HCT116 (cell line): ENCODE measurements at regions not wholly inside any gene's neighbourhood (a gene's known extent, or its start where the extent isn't known, plus 50 kb on each side); places are given as distances from the start of the nearest gene placed in this dataset.

Source experiments
- ATAC-seq: fragments of 200-7000 bp; cut with Tn5 transposase; 2 replicates; pipeline ENCODE4 v1.9.1; 2020; ENCODE audit warnings: mild to moderate bottlenecking, moderate library complexity
- BruUV-seq: library from RNA; stranded (reverse); fragments of 400-500 nt; replicated peaks from 2 replicates; lab custom pipeline; 2021; lab: Mats Ljungman, UMichigan
- CTCF ChIA-PET: fragments of 300-600 bp; sonication (Branson Sonifier 250); formaldehyde crosslinking; loops from one replicate; lab custom pipeline; 2021; ENCODE audit warnings: antibody characterized with exemption; lab: Charles Lee
- POLR2A ChIA-PET: fragments of 300-600, 350-600 bp; sonication (Branson Sonifier 250); formaldehyde crosslinking; loops from one replicate; lab custom pipeline; 2021; ENCODE audit warnings: antibody characterized with exemption; lab: Charles Lee
- RAD21 ChIA-PET, 2 experiments: fragments of 300-600 bp; sonication (Branson Sonifier 250); formaldehyde crosslinking; loops; one replicate each; lab custom pipeline; 2023; ENCODE audit warnings: low total read pairs in 2 of 2; ENCODE audit not compliant: uncharacterized antibody in 2 of 2, unreplicated experiment in 2 of 2, low non-redundant PET in 1 of 2; lab: Charles Lee
- DNase-seq: peaks from one replicate; pipeline ENCODE4 v3.0.0-alpha.2; 2010; ENCODE audit warnings: low read depth, low spot score
- H2AFZ ChIP-seq: fragments of 200-600 bp; shearing (Covaris generic), sonication (generic); 2 replicates; pipeline ENCODE4 v1.6.1; 2017; ENCODE audit warnings: low read depth, mixed run types, mixed read lengths, antibody characterized with exemption, low read length; ENCODE audit not compliant: poor library complexity, severe bottlenecking
- H3K27ac ChIP-seq: 2 replicates; pipeline ENCODE4 v1.5.1; 2012; ENCODE audit warnings: low read depth, low read length
- H3K27me3 ChIP-seq: fragments of 200-600 bp; sonication (generic); 2 replicates; pipeline ENCODE4 v1.6.1; 2016; ENCODE audit warnings: mixed run types, low read length, mixed read lengths; ENCODE audit not compliant: insufficient read depth
- H3K36me3 ChIP-seq, 2 experiments: fragments of 200-500 bp in 1 of 2; fragments of 200-600 bp in 1 of 2; sonication (Bioruptor generic) in 1 of 2; sonication (generic) in 1 of 2; 2 replicates each; pipeline versions ENCODE4 v1.5.1 to v1.6.1; 2014 to 2016; ENCODE audit warnings: low read length in 2 of 2, inconsistent platforms in 1 of 2, mixed read lengths in 1 of 2, mixed run types in 1 of 2; ENCODE audit not compliant: insufficient read depth in 2 of 2, control insufficient read depth in 1 of 2
- H3K4me1 ChIP-seq, 2 experiments: fragments of 200-600 bp in 1 of 2; sonication (generic) in 1 of 2; 2 replicates each; pipeline versions ENCODE4 v1.5.1 to v1.6.1; 2012 to 2017; ENCODE audit warnings: low read length in 2 of 2, inconsistent platforms in 1 of 2, mild to moderate bottlenecking in 1 of 2, mixed read lengths in 1 of 2, mixed run types in 1 of 2, moderate library complexity in 1 of 2; ENCODE audit not compliant: insufficient read depth in 2 of 2, control insufficient read depth in 1 of 2
- H3K4me2 ChIP-seq: fragments of 200-600 bp; sonication (generic); 2 replicates; pipeline ENCODE4 v1.6.1; 2017; ENCODE audit warnings: mixed run types, low read length, mixed read lengths
- H3K4me3 ChIP-seq, 2 experiments: fragments of 200-600 bp in 1 of 2; sonication (generic) in 1 of 2; replicated peaks in 1 of 2; 2 replicates each; pipeline ENCODE4 v1.5.1; 2011 to 2016; ENCODE audit warnings: low read length in 2 of 2, control low read depth in 1 of 2, low read depth in 1 of 2, mild to moderate bottlenecking in 1 of 2, mixed read lengths in 1 of 2, mixed run types in 1 of 2
- H3K79me2 ChIP-seq: fragments of 200-600 bp; sonication (generic); 2 replicates; pipeline ENCODE4 v1.6.1; 2017; ENCODE audit warnings: mild to moderate bottlenecking, mixed run types, low read length, moderate library complexity, mixed read lengths; ENCODE audit not compliant: insufficient read depth
- H3K9ac ChIP-seq: fragments of 200-600 bp; sonication (generic); 2 replicates; pipeline ENCODE4 v1.6.1; 2016; ENCODE audit warnings: low read length, mixed read lengths
- H3K9me2 ChIP-seq: fragments of 200-600 bp; sonication (generic), shearing (Covaris generic); 2 replicates; pipeline ENCODE4 v1.6.1; 2017; ENCODE audit warnings: mixed run types, mild to moderate bottlenecking, moderate library complexity; ENCODE audit not compliant: insufficient read depth
- H3K9me3 ChIP-seq, 2 experiments: fragments of 200-500 bp in 1 of 2; fragments of 200-600 bp in 1 of 2; sonication (Bioruptor generic) in 1 of 2; sonication (generic) in 1 of 2; 2 replicates each; pipeline ENCODE4 v1.6.1; 2014 to 2017; ENCODE audit warnings: low read length in 2 of 2, mixed read lengths in 2 of 2, inconsistent platforms in 1 of 2, low read depth in 1 of 2, mild to moderate bottlenecking in 1 of 2, mixed run types in 1 of 2, moderate library complexity in 1 of 2; ENCODE audit not compliant: control insufficient read depth in 1 of 2, insufficient read depth in 1 of 2
- H4K20me1 ChIP-seq: fragments of 200-600 bp; sonication (generic), shearing (Covaris generic); 2 replicates; pipeline ENCODE4 v1.6.1; 2017; ENCODE audit warnings: mixed run types, mild to moderate bottlenecking, moderate library complexity; ENCODE audit not compliant: insufficient read depth
- CBX3 ChIP-seq: IDR thresholded peaks from 2 replicates; pipeline ENCODE4 v1.6.1; 2012; ENCODE audit warnings: low read depth
- CEBPB ChIP-seq: IDR thresholded peaks from 2 replicates; pipeline ENCODE4 v1.6.1; 2012; ENCODE audit warnings: low read depth
- CTCF ChIP-seq, 3 experiments: fragments of 200-600 bp in 1 of 3; sonication (generic) in 1 of 3; IDR thresholded peaks in 2 of 3; conservative IDR thresholded peaks in 1 of 3; 2 replicates each; pipeline ENCODE4 v1.5.1; 2012 to 2017; ENCODE audit warnings: low read depth in 2 of 3, low read length in 2 of 3, antibody characterized with exemption in 1 of 3, borderline replicate concordance in 1 of 3, control low read depth in 1 of 3, mild to moderate bottlenecking in 1 of 3, mixed read lengths in 1 of 3, mixed run types in 1 of 3, moderate library complexity in 1 of 3; ENCODE audit not compliant: insufficient read depth in 1 of 3
- EGR1 ChIP-seq: IDR thresholded peaks from 2 replicates; pipeline ENCODE4 v1.6.1; 2012; ENCODE audit warnings: low read depth
- ELF1 ChIP-seq: IDR thresholded peaks from 2 replicates; pipeline ENCODE4 v1.6.1; 2012; ENCODE audit warnings: low read depth, borderline replicate concordance
- EZH2 ChIP-seq: fragments of 200-600 bp; sonication (generic); IDR thresholded peaks from 2 replicates; pipeline ENCODE4 v1.6.1; 2017; ENCODE audit warnings: antibody characterized with exemption, mixed run types
- EZH2phosphoT487 ChIP-seq: fragments of 200-600 bp; IDR thresholded peaks from 2 replicates; pipeline ENCODE4 v1.6.1; 2018; ENCODE audit warnings: antibody characterized with exemption, borderline replicate concordance
- FOSL1 ChIP-seq: IDR thresholded peaks from 2 replicates; pipeline ENCODE4 v1.6.1; 2012; ENCODE audit warnings: low read depth
- JUND ChIP-seq: IDR thresholded peaks from 2 replicates; pipeline ENCODE4 v1.6.1; 2012
- POLR2A ChIP-seq: IDR thresholded peaks from 2 replicates; pipeline ENCODE4 v1.7.0; 2011; ENCODE audit warnings: borderline replicate concordance; ENCODE audit not compliant: insufficient read depth, insufficient read length; ENCODE audit errors: extremely low read depth
- POLR2AphosphoS5 ChIP-seq: IDR thresholded peaks from 2 replicates; pipeline ENCODE4 v1.6.1; 2011; ENCODE audit warnings: mild to moderate bottlenecking, low read depth, low read length, moderate library complexity
- REST ChIP-seq: IDR thresholded peaks from 2 replicates; pipeline ENCODE4 v1.6.1; 2012; ENCODE audit warnings: low read depth
- SRF ChIP-seq: IDR thresholded peaks from 2 replicates; pipeline ENCODE4 v1.6.1; 2012; ENCODE audit warnings: low read depth
- TCF7L2 ChIP-seq: IDR thresholded peaks from 2 replicates; pipeline ENCODE4 v1.7.0; 2011; ENCODE audit warnings: borderline replicate concordance, inconsistent platforms; ENCODE audit not compliant: insufficient read depth, insufficient read length; ENCODE audit errors: extremely low read depth
- YY1 ChIP-seq: IDR thresholded peaks from 2 replicates; pipeline ENCODE4 v1.6.1; 2011; ENCODE audit warnings: low read length, low read depth, moderate library complexity, mild to moderate bottlenecking; ENCODE audit not compliant: insufficient replicate concordance; ENCODE audit errors: extremely low read depth
- ZFX ChIP-seq: fragments of 450-650 bp; IDR thresholded peaks from 2 replicates; pipeline ENCODE4 v1.6.1; 2017
- ZNF274 ChIP-seq: fragments of 200-500 bp; sonication (Bioruptor generic); IDR thresholded peaks from 2 replicates; pipeline ENCODE4 v1.6.1; 2014; ENCODE audit warnings: mild to moderate bottlenecking, low read depth, low read length, inconsistent platforms
- intact Hi-C: fragments of 100-400 bp; cut with micrococcal nuclease; formaldehyde crosslinking; loops from 2 replicates; pipeline ENCODE4 v1.10.0; 2022
- TF ChIP-seq, protein P1 (sequence below): IDR thresholded peaks from 2 replicates; pipeline ENCODE4 v1.6.1; 2011; ENCODE audit warnings: mild to moderate bottlenecking, low read length, moderate library complexity; ENCODE audit not compliant: insufficient replicate concordance; ENCODE audit errors: extremely low read depth
- TF ChIP-seq, protein P2 (sequence below): IDR thresholded peaks from 2 replicates; pipeline ENCODE4 v1.6.1; 2012
- TF ChIP-seq, protein P3 (sequence below): IDR thresholded peaks from 2 replicates; pipeline ENCODE4 v1.6.1; 2012

DNA sequence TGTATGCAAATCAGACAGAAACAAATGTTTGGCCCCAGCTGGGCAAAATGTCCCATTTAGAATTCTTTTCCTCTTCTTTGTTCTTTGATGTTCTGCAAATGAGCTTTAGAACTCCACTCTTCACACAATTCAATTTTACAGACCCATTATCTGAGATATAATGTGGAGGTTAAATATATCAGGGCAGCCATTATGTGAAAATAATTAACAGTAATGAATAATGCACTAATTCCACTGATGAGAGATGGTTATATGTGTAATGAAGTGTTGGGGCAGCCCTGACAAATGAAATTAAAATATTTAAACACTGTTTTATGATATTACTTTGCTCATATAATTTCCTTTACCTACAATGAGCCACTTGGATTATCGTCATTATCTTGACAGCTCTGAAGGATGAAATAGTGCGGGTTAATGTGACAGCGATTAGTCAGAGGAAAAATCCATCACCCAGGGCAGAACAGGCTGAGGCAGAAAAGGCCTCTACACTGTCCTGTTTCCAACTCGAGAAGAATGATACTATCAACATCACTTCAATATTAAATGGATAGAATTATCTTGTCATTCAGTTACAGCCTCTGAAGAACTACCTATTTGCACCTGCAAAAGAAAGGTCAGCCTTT lies 321.1 kb downstream of the RBM26 start:
- Histone ChIP-seq H3K9me2 (no peaks in the 10 kb centered on the region), H2AFZ (no peak overlapping the region), H3K4me2 (no peak overlapping the region), H3K27ac (no peak overlapping the region), H4K20me1 (no peaks in the 10 kb centered on the region), H3K9me3 (no peaks in the 10 kb centered on the region), H3K4me3 (no peak overlapping the region), H3K27me3 (0 out of 2 replicates have a peak, but pooled peaks cover 7% of the 10 kb centered on the region), H3K4me1 (no peaks in the 10 kb centered on the region), H3K9ac (no peak overlapping the region), H3K79me2 (no peaks in the 10 kb centered on the region), H3K36me3 (no peaks in the 10 kb centered on the region)
- BruUV-seq: no TSS peak
- POLR2A ChIA-PET: no interaction called here
- no peak for DNase-seq
- RAD21 ChIA-PET: no interaction called here
- intact Hi-C loops: no loop called here
- ATAC-seq: no peak
- CTCF ChIA-PET: no interaction called here
- no peak for TF ChIP-seq CBX3
- TF ChIP-seq JUND: no peak
- no peak for TF ChIP-seq ZNF274
- TF ChIP-seq EZH2: no peak
- TF ChIP-seq TCF7L2: no peak
- TF ChIP-seq EZH2phosphoT487: no peak
- TF ChIP-seq, protein P1, sequence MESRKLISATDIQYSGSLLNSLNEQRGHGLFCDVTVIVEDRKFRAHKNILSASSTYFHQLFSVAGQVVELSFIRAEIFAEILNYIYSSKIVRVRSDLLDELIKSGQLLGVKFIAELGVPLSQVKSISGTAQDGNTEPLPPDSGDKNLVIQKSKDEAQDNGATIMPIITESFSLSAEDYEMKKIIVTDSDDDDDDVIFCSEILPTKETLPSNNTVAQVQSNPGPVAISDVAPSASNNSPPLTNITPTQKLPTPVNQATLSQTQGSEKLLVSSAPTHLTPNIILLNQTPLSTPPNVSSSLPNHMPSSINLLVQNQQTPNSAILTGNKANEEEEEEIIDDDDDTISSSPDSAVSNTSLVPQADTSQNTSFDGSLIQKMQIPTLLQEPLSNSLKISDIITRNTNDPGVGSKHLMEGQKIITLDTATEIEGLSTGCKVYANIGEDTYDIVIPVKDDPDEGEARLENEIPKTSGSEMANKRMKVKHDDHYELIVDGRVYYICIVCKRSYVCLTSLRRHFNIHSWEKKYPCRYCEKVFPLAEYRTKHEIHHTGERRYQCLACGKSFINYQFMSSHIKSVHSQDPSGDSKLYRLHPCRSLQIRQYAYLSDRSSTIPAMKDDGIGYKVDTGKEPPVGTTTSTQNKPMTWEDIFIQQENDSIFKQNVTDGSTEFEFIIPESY: no peak
- no peak for TF ChIP-seq CTCF (IDR thresholded peaks at IDR 0.05 in 2 of 3, conservative IDR thresholded peaks at IDR 0.05 in 1 of 3; ENCODE audit: borderline replicate concordance in 1 of 3, insufficient read depth in 1 of 3, low read depth in 2 of 3, low read length in 2 of 3)
- TF ChIP-seq POLR2A: no peak
- TF ChIP-seq ELF1: no peak
- TF ChIP-seq SRF: no peak
- no peak for TF ChIP-seq POLR2AphosphoS5
- no peak for TF ChIP-seq CEBPB
- TF ChIP-seq, protein P2, sequence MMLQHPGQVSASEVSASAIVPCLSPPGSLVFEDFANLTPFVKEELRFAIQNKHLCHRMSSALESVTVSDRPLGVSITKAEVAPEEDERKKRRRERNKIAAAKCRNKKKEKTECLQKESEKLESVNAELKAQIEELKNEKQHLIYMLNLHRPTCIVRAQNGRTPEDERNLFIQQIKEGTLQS: no peak
- TF ChIP-seq REST: no peak
- TF ChIP-seq YY1: no peak
- no peak for TF ChIP-seq EGR1
- TF ChIP-seq FOSL1: no peak
- TF ChIP-seq, protein P3, sequence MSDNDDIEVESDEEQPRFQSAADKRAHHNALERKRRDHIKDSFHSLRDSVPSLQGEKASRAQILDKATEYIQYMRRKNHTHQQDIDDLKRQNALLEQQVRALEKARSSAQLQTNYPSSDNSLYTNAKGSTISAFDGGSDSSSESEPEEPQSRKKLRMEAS: no peak
- TF ChIP-seq ZFX: no peak
